NB4 (cell line): ENCODE measurements at regions not wholly inside any gene's neighbourhood (a gene's known extent, or its start where the extent isn't known, plus 50 kb on each side); places are given as distances from the start of the nearest gene placed in this dataset.

Experiments used
- CTCF ChIP-seq: IDR thresholded peaks from one replicate; pipeline ENCODE4 v1.5.1; 2012; ENCODE audit warnings: low read depth, low read length
- POLR2A ChIP-seq: IDR thresholded peaks from 2 replicates; pipeline ENCODE4 v1.6.1; 2011; ENCODE audit warnings: mild to moderate bottlenecking; ENCODE audit not compliant: insufficient read length; ENCODE audit errors: extremely low read depth

GRCh38 chr5:15386122-15386521 lies 113.9 kb upstream of the FBXL7 start:
- TF ChIP-seq CTCF (no peak), POLR2A (no peak)
